ENCODE measurements at regions not wholly inside any gene's neighbourhood (a gene's known extent, or its start where the extent isn't known, plus 50 kb on each side); places are given as distances from the start of the nearest gene placed in this dataset.

DNA sequence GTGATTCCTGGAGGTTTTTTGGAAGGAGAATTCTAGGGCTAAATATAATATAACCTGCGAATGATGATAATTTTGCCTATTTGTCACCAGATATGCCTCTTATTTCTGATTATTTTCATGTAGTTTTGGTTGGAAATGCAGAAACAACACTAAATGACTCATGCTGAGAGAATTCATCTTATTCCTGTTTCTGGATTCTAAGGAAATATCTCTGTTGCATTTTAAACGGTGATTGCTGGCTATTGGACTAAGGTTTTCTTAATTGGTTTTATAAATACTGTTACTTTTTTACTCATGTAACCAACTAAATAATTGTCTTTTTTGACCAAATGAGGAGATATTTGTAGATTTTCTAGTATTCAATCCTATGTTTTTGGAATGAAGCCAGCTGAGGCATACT is 204.9 kb upstream of the NPSR1 start:
- no peak overlapping the region for H3K27ac ChIP-seq
- no peaks in the 10 kb centered on the region for H3K36me3 ChIP-seq (replicated peaks)
- no peak for DNase-seq
- TF ChIP-seq, protein P1, sequence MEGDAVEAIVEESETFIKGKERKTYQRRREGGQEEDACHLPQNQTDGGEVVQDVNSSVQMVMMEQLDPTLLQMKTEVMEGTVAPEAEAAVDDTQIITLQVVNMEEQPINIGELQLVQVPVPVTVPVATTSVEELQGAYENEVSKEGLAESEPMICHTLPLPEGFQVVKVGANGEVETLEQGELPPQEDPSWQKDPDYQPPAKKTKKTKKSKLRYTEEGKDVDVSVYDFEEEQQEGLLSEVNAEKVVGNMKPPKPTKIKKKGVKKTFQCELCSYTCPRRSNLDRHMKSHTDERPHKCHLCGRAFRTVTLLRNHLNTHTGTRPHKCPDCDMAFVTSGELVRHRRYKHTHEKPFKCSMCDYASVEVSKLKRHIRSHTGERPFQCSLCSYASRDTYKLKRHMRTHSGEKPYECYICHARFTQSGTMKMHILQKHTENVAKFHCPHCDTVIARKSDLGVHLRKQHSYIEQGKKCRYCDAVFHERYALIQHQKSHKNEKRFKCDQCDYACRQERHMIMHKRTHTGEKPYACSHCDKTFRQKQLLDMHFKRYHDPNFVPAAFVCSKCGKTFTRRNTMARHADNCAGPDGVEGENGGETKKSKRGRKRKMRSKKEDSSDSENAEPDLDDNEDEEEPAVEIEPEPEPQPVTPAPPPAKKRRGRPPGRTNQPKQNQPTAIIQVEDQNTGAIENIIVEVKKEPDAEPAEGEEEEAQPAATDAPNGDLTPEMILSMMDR (IDR thresholded peaks at IDR 0.05; ENCODE audit: low read depth, low read length, missing control alignments) = no peak
- H3K27me3 ChIP-seq (replicated peaks) = no peaks in the 10 kb centered on the region
- no peak overlapping the region for H3K4me3 ChIP-seq (ENCODE audit: low read depth, low read length)
- in situ Hi-C loops (cut with HindIII; ENCODE audit: low pct_ligation_motif_present, low sequenced_read_pairs) = no loop called here

DNA sequence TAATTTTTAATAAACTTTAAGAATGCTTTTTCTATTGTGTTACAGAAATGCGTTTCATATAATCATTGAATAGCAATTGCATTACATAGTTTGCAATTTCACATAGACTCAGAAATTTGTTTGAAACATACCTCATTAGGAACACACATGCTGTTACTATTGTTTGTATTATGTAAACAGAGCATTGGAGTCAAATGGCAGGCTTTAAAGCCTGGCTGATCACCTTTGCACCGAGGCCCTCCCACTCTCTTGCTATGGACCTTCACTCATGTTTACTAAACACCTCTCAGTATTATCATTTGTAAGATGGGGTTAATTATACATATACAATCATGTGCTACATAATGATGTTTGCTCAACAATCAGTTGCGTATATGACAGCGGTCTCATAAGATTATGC is 203.6 kb upstream of the NPSR1 start:
- TF ChIP-seq, protein P1 (IDR thresholded peaks at IDR 0.05; ENCODE audit: low read depth, low read length, missing control alignments) = no peak
- in situ Hi-C loops (cut with HindIII; ENCODE audit: low pct_ligation_motif_present, low sequenced_read_pairs) = no loop called here
- Histone ChIP-seq H3K4me3 (ENCODE audit: low read depth, low read length) (no peak overlapping the region), H3K27me3 (replicated peaks) (no peaks in the 10 kb centered on the region), H3K27ac (no peak overlapping the region), H3K36me3 (replicated peaks) (no peaks in the 10 kb centered on the region)
- no peak for DNase-seq

DNA sequence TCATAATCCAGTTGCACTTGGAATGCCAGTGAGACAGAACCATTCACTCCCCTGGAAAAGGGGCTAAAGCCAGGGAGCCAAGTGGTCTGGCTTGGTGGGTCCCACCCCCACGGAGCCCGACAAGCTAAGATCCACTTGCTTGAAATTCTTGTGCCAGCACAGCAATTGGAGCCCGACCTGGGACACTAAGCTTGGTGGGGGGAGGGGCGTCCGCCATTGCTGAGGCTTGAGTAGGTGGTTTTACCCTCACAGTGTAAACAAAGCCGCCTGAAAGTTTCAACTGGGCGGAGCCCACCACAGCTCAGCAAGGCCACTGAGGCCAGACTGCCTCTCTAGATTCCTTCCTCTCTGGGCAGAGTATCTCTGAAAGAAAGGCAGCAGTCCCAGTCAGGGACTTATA is 200.7 kb upstream of the NPSR1 start:
- TF ChIP-seq, protein P1 (IDR thresholded peaks at IDR 0.05; ENCODE audit: low read depth, low read length, missing control alignments) = no peak
- in situ Hi-C loops (cut with HindIII; ENCODE audit: low pct_ligation_motif_present, low sequenced_read_pairs) = no loop called here
- Histone ChIP-seq H3K36me3 (replicated peaks) (no peaks in the 10 kb centered on the region), H3K27me3 (replicated peaks) (no peaks in the 10 kb centered on the region), H3K27ac (no peak overlapping the region), H3K4me3 (ENCODE audit: low read depth, low read length) (no peak overlapping the region)
- DNase-seq = no peak

DNA sequence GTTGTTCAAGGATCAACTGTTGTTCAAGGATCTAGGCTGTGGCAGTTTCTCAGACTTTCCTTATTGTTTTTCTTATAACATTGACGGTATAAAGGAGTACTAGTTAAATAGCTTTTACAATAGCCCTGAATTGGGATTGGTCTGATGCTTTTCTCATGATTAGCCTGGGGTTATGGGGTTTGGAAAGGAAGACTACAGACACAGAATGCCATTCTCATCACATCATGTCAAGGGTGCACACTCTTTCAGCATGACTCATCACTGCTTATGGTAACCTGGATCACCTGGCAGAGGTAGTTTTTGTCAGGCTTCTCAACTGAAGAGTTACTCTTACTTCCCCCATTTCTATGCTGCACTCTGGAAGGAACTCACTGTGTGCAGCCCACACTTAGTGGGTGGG is 194.2 kb upstream of the NPSR1 start:
- no peaks in the 10 kb centered on the region for H3K27me3 ChIP-seq (replicated peaks)
- H3K4me3 ChIP-seq (ENCODE audit: low read depth, low read length) = no peak overlapping the region
- no peak for DNase-seq
- no peaks in the 10 kb centered on the region for H3K36me3 ChIP-seq (replicated peaks)
- TF ChIP-seq, protein P1 (IDR thresholded peaks at IDR 0.05; ENCODE audit: low read depth, low read length, missing control alignments) = no peak
- in situ Hi-C loops (cut with HindIII; ENCODE audit: low pct_ligation_motif_present, low sequenced_read_pairs) = no loop called here
- H3K27ac ChIP-seq = no peak overlapping the region

DNA sequence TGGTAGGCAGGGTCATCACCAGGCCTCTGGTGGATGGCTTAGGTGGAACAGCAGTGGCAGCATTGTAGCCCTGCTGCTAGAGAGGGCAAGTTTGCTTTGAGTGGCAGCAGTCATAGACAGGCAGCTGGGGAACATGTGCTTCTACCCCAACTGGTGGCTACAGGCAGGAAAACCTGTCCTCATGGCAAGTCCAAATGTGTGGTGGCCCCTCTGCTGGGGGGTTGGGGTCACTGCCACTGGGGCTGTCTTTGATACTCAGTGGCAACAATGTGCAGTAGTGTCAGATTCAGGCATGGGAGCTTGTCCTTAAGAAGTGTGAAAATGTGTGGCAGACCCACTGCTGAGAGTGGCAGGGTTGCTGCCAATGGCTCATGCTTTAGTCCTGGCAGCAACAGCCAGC is 186.2 kb upstream of the NPSR1 start:
- Histone ChIP-seq H3K27ac (no peak overlapping the region), H3K36me3 (replicated peaks) (no peaks in the 10 kb centered on the region), H3K4me3 (ENCODE audit: low read depth, low read length) (no peak overlapping the region), H3K27me3 (replicated peaks) (no peaks in the 10 kb centered on the region)
- TF ChIP-seq, protein P1 (IDR thresholded peaks at IDR 0.05; ENCODE audit: low read depth, low read length, missing control alignments) = no peak
- in situ Hi-C loops (cut with HindIII; ENCODE audit: low pct_ligation_motif_present, low sequenced_read_pairs) = no loop called here
- no peak for DNase-seq

DNA sequence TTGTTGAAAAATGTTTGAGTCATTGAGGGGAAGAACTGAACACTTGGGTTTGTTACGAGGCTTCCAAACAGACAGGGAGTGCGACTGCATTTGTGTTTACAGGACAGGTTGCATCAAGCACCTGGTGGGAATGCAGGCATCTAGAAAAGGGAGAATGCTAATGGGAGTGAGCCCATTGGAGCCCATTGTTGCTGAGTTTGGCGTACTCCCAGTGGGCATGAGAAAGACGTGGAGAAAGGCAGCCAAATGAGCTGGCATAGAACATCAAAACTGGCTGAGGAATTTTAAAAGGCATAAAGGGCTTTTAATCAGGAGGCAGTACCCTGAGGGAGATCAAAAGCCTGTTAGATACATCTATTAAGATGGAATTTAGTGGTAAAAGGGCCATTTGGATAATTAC is 171.6 kb upstream of the NPSR1 start:
- H3K27ac ChIP-seq = no peak overlapping the region
- in situ Hi-C loops (cut with HindIII; ENCODE audit: low pct_ligation_motif_present, low sequenced_read_pairs) = no loop called here
- no peak overlapping the region for H3K4me3 ChIP-seq (ENCODE audit: low read depth, low read length)
- H3K36me3 ChIP-seq (replicated peaks) = no peaks in the 10 kb centered on the region
- no peak for DNase-seq
- TF ChIP-seq, protein P1 (IDR thresholded peaks at IDR 0.05; ENCODE audit: low read depth, low read length, missing control alignments) = no peak
- H3K27me3 ChIP-seq (replicated peaks) = no peaks in the 10 kb centered on the region
